Endothelial cell of umbilical vein (primary cell): ENCODE measurements at regions not wholly inside any gene's neighbourhood (a gene's known extent, or its start where the extent isn't known, plus 50 kb on each side); places are given as distances from the start of the nearest gene placed in this dataset.

Experiments used
- CTCF ChIP-seq, 2 donors: IDR thresholded peaks; 1 replicate in 1 of 2; 2 replicates in 1 of 2; pipeline ENCODE4 v1.5.1; 2011; ENCODE audit warnings: low read length in 2 of 2, mild to moderate bottlenecking in 2 of 2, moderate library complexity in 2 of 2, control low read depth in 1 of 2, inconsistent platforms in 1 of 2, low read depth in 1 of 2; ENCODE audit not compliant: insufficient read depth in 1 of 2; ENCODE audit errors: extremely low read depth in 1 of 2
- JUN ChIP-seq: IDR thresholded peaks from 2 replicates; pipeline ENCODE4 v1.6.1; 2011; ENCODE audit warnings: borderline replicate concordance, low read depth; ENCODE audit not compliant: insufficient read length, insufficient read depth
- POLR2A ChIP-seq: IDR thresholded peaks from 2 replicates; pipeline ENCODE4 v1.6.1; 2012; ENCODE audit warnings: low read depth, mild to moderate bottlenecking, control low read depth, low read length

GRCh38 chr9:86766912-86767311 lies 180.4 kb downstream of the GAS1 start:
- TF ChIP-seq CTCF (IDR thresholded peaks at IDR 0.05; ENCODE audit: extremely low read depth in 1 of 2, insufficient read depth in 1 of 2, low read depth in 1 of 2, low read length in 2 of 2) (no peak), JUN (no peak), POLR2A (no peak)
